GM23338 (cell line): ENCODE measurements at regions not wholly inside any gene's neighbourhood (a gene's known extent, or its start where the extent isn't known, plus 50 kb on each side); places are given as distances from the start of the nearest gene placed in this dataset.

Source experiments
- ATAC-seq: fragments of 200-7000 bp; cut with Tn5 transposase; 3 replicates; pipeline ENCODE4 v1.9.1; 2020
- DNase-seq: peaks from one replicate; pipeline ENCODE4 v3.0.0-alpha.2; 2015; ENCODE audit warnings: low spot score
- H2AFZ ChIP-seq: fragments of 200-600 bp; sonication (generic); 2 replicates; pipeline ENCODE4 v1.8.0; 2016; ENCODE audit warnings: antibody characterized with exemption, mild to moderate bottlenecking, moderate library complexity
- H3F3A ChIP-seq: fragments of 200-600 bp; sonication (generic); replicated peaks from 2 replicates; pipeline ENCODE4 v1.8.0; 2017; ENCODE audit warnings: antibody characterized with exemption, mixed run types, low read depth
- H3K27ac ChIP-seq: fragments of 200-600 bp; sonication (generic); 2 replicates; pipeline ENCODE4 v1.6.1; 2016; ENCODE audit warnings: low read depth
- H3K27me3 ChIP-seq: fragments of 200-600 bp; sonication (generic); 2 replicates; pipeline ENCODE4 v1.8.0; 2016; ENCODE audit warnings: mild to moderate bottlenecking, mixed run types, moderate library complexity; ENCODE audit not compliant: insufficient read depth
- H3K36me3 ChIP-seq: fragments of 200-600 bp; sonication (generic); 2 replicates; pipeline ENCODE4 v1.8.0; 2016; ENCODE audit warnings: mild to moderate bottlenecking; ENCODE audit not compliant: insufficient read depth
- H3K4me1 ChIP-seq: fragments of 200-600 bp; sonication (generic); 2 replicates; pipeline ENCODE4 v1.8.0; 2016; ENCODE audit warnings: mild to moderate bottlenecking, moderate library complexity; ENCODE audit not compliant: insufficient read depth
- H3K4me2 ChIP-seq: fragments of 200-600 bp; sonication (generic); 2 replicates; pipeline ENCODE4 v1.7.1; 2017; ENCODE audit warnings: mixed run types
- H3K4me3 ChIP-seq: fragments of 200-600 bp; sonication (generic); 2 replicates; pipeline ENCODE4 v1.6.1; 2016; ENCODE audit warnings: mixed run types
- H3K79me2 ChIP-seq: fragments of 200-600 bp; sonication (generic); replicated peaks from 2 replicates; pipeline ENCODE4 v1.8.0; 2017; ENCODE audit warnings: mild to moderate bottlenecking; ENCODE audit not compliant: insufficient read depth
- H3K9me2 ChIP-seq: fragments of 200-600 bp; sonication (generic); 2 replicates; pipeline ENCODE4 v1.8.0; 2017; ENCODE audit not compliant: insufficient read depth
- H4K20me1 ChIP-seq: fragments of 200-600 bp; sonication (generic); replicated peaks from 2 replicates; pipeline ENCODE4 v1.8.0; 2017; ENCODE audit warnings: mild to moderate bottlenecking; ENCODE audit not compliant: insufficient read depth
- H3K27ac Mint-ChIP-seq: 2 replicates; pipeline ENCODE4 v1.8.0; 2020; ENCODE audit warnings: inconsistent platforms, mild to moderate bottlenecking, moderate library complexity, mixed read lengths
- H3K27me3 Mint-ChIP-seq: 3 replicates; pipeline ENCODE4 v1.8.0; 2022; ENCODE audit warnings: low read depth, mild to moderate bottlenecking, moderate library complexity, mixed read lengths, inconsistent platforms; ENCODE audit not compliant: insufficient read depth, poor library complexity
- H3K36me3 Mint-ChIP-seq: 3 replicates; pipeline ENCODE4 v1.8.0; 2021; ENCODE audit warnings: low read depth, mild to moderate bottlenecking, inconsistent platforms, moderate library complexity, mixed read lengths
- H3K4me1 Mint-ChIP-seq: 3 replicates; pipeline ENCODE4 v1.8.0; 2020; ENCODE audit warnings: mild to moderate bottlenecking, inconsistent platforms, mixed read lengths
- H3K4me3 Mint-ChIP-seq: 3 replicates; pipeline ENCODE4 v1.8.0; 2021; ENCODE audit warnings: moderate library complexity, mild to moderate bottlenecking, inconsistent platforms, mixed read lengths
- H3K9me3 Mint-ChIP-seq: 3 replicates; pipeline ENCODE4 v1.8.0; 2020; ENCODE audit warnings: moderate library complexity, mild to moderate bottlenecking, inconsistent platforms, mixed read lengths
- CREB1 ChIP-seq: fragments of 250-450 bp; sonication (Bioruptor Pico); IDR thresholded peaks from 2 replicates; pipeline ENCODE4 v1.5.0; 2020; ENCODE audit warnings: low read depth, mild to moderate bottlenecking, moderate library complexity
- CTCF ChIP-seq, 2 experiments: fragments of 200-600 bp in 1 of 2; sonication (generic) in 1 of 2; conservative IDR thresholded peaks; 2 replicates each; pipeline versions ENCODE4 v1.5.1 to v1.6.1; 2016 to 2017; ENCODE audit warnings: antibody characterized with exemption in 2 of 2, low read depth in 2 of 2, mild to moderate bottlenecking in 2 of 2, moderate library complexity in 1 of 2
- EZH2 ChIP-seq: fragments of 200-600 bp; sonication (generic); IDR thresholded peaks from one replicate; pipeline ENCODE4 v1.8.0; 2017; ENCODE audit warnings: antibody characterized with exemption, mild to moderate bottlenecking, low read depth; ENCODE audit not compliant: unreplicated experiment
- EZH2phosphoT487 ChIP-seq: fragments of 200-600 bp; sonication (generic); IDR thresholded peaks from one replicate; pipeline ENCODE4 v1.8.1; 2018; ENCODE audit warnings: antibody characterized with exemption; ENCODE audit not compliant: unreplicated experiment
- NANOG ChIP-seq: IDR thresholded peaks from 2 replicates; pipeline ENCODE4 v1.6.1; 2016; ENCODE audit warnings: antibody characterized with exemption, borderline replicate concordance
- POLR2AphosphoS5 ChIP-seq: IDR thresholded peaks from 2 replicates; pipeline ENCODE4 v1.6.1; 2016; ENCODE audit warnings: antibody characterized with exemption, low read depth
- TF ChIP-seq, protein P1 (sequence below): IDR thresholded peaks from 2 replicates; pipeline ENCODE4 v1.6.1; 2016; ENCODE audit warnings: antibody characterized with exemption
- TF ChIP-seq, protein P2 (sequence below): IDR thresholded peaks from one replicate; pipeline ENCODE4 v1.6.1; 2018; ENCODE audit warnings: antibody characterized with exemption; ENCODE audit not compliant: unreplicated experiment
- TF ChIP-seq, protein P3 (sequence below): fragments of 250-450 bp; sonication (Bioruptor Pico); IDR thresholded peaks from 2 replicates; pipeline ENCODE4 v1.5.0; 2020; ENCODE audit warnings: mild to moderate bottlenecking, moderate library complexity

- TF ChIP-seq, protein P1, sequence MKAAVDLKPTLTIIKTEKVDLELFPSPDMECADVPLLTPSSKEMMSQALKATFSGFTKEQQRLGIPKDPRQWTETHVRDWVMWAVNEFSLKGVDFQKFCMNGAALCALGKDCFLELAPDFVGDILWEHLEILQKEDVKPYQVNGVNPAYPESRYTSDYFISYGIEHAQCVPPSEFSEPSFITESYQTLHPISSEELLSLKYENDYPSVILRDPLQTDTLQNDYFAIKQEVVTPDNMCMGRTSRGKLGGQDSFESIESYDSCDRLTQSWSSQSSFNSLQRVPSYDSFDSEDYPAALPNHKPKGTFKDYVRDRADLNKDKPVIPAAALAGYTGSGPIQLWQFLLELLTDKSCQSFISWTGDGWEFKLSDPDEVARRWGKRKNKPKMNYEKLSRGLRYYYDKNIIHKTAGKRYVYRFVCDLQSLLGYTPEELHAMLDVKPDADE: no peak
- no peak for TF ChIP-seq POLR2AphosphoS5
- TF ChIP-seq EZH2phosphoT487: no peak
- no peak for TF ChIP-seq NANOG
- TF ChIP-seq, protein P2, sequence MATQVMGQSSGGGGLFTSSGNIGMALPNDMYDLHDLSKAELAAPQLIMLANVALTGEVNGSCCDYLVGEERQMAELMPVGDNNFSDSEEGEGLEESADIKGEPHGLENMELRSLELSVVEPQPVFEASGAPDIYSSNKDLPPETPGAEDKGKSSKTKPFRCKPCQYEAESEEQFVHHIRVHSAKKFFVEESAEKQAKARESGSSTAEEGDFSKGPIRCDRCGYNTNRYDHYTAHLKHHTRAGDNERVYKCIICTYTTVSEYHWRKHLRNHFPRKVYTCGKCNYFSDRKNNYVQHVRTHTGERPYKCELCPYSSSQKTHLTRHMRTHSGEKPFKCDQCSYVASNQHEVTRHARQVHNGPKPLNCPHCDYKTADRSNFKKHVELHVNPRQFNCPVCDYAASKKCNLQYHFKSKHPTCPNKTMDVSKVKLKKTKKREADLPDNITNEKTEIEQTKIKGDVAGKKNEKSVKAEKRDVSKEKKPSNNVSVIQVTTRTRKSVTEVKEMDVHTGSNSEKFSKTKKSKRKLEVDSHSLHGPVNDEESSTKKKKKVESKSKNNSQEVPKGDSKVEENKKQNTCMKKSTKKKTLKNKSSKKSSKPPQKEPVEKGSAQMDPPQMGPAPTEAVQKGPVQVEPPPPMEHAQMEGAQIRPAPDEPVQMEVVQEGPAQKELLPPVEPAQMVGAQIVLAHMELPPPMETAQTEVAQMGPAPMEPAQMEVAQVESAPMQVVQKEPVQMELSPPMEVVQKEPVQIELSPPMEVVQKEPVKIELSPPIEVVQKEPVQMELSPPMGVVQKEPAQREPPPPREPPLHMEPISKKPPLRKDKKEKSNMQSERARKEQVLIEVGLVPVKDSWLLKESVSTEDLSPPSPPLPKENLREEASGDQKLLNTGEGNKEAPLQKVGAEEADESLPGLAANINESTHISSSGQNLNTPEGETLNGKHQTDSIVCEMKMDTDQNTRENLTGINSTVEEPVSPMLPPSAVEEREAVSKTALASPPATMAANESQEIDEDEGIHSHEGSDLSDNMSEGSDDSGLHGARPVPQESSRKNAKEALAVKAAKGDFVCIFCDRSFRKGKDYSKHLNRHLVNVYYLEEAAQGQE: no peak
Measured at GRCh38 chr1:79561521-79561978, 555.0 kb upstream of the ADGRL4 start (continued).

DNA sequence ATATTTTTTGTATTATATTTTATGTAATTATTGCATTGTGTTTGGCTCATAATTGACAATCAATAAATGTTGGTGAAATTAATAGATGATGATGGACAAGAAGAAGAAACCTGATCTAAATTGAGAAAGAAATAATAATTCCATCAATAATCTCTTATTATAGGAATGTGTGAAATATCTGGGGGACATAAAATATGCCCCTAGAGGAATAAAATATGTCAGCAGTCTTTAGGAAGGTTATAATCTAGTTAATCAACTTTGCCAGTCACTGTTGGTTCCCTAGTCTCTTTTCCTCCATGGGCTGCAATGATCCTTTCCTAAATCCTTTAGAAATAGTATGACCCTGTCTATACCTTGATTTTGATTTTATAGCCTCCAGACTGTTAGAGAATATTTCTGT, 549.7 kb upstream of the ADGRL4 start:
- Mint-ChIP-seq H3K4me3 (no peak overlapping the region), H3K9me3 (peaks cover 13% of the 10 kb centered on the region), H3K27ac (no peak overlapping the region), H3K4me1 (no peaks in the 10 kb centered on the region), H3K27me3 (no peaks in the 10 kb centered on the region), H3K36me3 (peaks cover 8% of the 10 kb centered on the region)
- H3K27ac ChIP-seq: no peak overlapping the region
- H3K4me2 ChIP-seq: no peak overlapping the region
- no peaks in the 10 kb centered on the region for H3K79me2 ChIP-seq
- no peaks in the 10 kb centered on the region for H3K36me3 ChIP-seq
- no peak overlapping the region for H2AFZ ChIP-seq
- no peak for DNase-seq
- no peaks in the 10 kb centered on the region for H4K20me1 ChIP-seq
- TF ChIP-seq, protein P1: no peak
- TF ChIP-seq CREB1 (CRISPR knock-in tag) (no peak), EZH2 (no peak), CTCF (conservative IDR thresholded peaks at IDR 0.05; ENCODE audit: low read depth in 2 of 2) (peak in 1 of 2 experiments; percentile 46; a peak in 2 of 4 replicates)
- TF ChIP-seq, protein P3, sequence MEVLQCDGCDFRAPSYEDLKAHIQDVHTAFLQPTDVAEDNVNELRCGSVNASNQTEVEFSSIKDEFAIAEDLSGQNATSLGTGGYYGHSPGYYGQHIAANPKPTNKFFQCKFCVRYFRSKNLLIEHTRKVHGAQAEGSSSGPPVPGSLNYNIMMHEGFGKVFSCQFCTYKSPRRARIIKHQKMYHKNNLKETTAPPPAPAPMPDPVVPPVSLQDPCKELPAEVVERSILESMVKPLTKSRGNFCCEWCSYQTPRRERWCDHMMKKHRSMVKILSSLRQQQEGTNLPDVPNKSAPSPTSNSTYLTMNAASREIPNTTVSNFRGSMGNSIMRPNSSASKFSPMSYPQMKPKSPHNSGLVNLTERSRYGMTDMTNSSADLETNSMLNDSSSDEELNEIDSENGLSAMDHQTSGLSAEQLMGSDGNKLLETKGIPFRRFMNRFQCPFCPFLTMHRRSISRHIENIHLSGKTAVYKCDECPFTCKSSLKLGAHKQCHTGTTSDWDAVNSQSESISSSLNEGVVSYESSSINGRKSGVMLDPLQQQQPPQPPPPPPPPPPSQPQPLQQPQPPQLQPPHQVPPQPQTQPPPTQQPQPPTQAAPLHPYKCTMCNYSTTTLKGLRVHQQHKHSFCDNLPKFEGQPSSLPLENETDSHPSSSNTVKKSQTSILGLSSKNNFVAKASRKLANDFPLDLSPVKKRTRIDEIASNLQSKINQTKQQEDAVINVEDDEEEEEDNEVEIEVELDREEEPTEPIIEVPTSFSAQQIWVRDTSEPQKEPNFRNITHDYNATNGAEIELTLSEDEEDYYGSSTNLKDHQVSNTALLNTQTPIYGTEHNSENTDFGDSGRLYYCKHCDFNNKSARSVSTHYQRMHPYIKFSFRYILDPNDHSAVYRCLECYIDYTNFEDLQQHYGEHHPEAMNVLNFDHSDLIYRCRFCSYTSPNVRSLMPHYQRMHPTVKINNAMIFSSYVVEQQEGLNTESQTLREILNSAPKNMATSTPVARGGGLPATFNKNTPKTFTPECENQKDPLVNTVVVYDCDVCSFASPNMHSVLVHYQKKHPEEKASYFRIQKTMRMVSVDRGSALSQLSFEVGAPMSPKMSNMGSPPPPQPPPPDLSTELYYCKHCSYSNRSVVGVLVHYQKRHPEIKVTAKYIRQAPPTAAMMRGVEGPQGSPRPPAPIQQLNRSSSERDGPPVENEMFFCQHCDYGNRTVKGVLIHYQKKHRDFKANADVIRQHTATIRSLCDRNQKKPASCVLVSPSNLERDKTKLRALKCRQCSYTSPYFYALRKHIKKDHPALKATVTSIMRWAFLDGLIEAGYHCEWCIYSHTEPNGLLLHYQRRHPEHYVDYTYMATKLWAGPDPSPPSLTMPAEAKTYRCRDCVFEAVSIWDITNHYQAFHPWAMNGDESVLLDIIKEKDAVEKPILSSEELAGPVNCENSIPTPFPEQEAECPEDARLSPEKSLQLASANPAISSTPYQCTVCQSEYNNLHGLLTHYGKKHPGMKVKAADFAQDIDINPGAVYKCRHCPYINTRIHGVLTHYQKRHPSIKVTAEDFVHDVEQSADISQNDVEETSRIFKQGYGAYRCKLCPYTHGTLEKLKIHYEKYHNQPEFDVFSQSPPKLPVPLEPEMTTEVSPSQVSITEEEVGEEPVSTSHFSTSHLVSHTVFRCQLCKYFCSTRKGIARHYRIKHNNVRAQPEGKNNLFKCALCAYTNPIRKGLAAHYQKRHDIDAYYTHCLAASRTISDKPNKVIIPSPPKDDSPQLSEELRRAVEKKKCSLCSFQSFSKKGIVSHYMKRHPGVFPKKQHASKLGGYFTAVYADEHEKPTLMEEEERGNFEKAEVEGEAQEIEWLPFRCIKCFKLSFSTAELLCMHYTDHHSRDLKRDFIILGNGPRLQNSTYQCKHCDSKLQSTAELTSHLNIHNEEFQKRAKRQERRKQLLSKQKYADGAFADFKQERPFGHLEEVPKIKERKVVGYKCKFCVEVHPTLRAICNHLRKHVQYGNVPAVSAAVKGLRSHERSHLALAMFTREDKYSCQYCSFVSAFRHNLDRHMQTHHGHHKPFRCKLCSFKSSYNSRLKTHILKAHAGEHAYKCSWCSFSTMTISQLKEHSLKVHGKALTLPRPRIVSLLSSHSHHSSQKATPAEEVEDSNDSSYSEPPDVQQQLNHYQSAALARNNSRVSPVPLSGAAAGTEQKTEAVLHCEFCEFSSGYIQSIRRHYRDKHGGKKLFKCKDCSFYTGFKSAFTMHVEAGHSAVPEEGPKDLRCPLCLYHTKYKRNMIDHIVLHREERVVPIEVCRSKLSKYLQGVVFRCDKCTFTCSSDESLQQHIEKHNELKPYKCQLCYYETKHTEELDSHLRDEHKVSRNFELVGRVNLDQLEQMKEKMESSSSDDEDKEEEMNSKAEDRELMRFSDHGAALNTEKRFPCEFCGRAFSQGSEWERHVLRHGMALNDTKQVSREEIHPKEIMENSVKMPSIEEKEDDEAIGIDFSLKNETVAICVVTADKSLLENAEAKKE (CRISPR knock-in tag): no peak
- no peaks in the 10 kb centered on the region for H3K27me3 ChIP-seq
- no peak for ATAC-seq
- peaks cover 5% of the 10 kb centered on the region for H3K9me2 ChIP-seq
- no peaks in the 10 kb centered on the region for H3K4me1 ChIP-seq
- H3K4me3 ChIP-seq: no peak overlapping the region
- H3F3A ChIP-seq: no peaks in the 10 kb centered on the region
